ENCODE measurements at regions not wholly inside any gene's neighbourhood (a gene's known extent, or its start where the extent isn't known, plus 50 kb on each side); places are given as distances from the start of the nearest gene placed in this dataset.

DNA sequence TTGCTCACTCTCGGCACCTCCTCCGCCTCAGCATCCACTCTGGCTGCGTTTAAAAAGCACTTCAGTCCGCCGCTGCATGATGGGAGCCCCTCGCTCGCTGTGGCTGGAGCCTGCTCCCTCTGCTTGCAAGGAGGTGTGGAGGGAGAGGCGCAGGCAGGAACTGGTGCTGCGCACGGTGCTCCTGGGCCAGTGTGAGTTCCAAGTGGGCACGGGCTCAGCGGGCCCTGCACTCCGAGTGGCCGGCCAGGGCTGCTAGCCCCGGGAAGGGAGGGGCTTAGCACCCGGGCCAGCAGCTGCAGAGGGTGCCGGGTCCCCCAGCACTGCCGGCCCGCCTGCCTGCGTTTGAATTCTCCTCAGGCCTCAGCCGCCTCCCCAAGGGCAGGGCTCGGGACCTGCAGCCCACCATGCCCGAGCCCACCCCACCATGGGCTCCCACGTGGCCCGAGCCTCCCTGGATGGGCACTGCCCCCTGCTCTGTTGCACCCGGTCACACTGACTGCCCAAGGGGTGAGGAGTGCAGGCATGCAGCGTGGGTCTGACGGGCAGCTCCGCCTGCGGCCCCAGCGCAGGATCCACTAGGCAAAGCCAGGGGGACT is 1599.5 kb downstream of the NCAM2 start:
- no peak for DNase-seq

DNA sequence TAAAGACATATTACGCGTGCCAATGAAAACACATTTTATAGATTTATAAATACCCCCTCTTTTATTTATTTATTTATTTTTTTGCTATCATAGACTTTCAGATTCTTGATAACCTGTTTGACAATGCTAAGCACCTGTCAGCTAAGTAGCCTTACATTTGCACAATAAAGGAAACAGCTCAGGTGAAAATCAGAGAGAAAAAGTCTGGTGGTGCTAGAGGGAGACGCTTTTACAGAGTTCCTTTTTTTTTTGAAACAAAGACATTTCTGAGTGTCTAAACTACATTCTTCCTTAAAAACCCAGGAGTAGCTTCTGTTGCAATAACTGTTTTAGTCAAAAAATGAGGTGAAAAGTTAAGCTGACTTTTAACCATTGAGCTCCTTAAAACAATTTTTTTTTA is 1611.6 kb downstream of the NCAM2 start:
- DNase-seq: no peak

GRCh38 chr21:22627911-22628310 is 1629.7 kb downstream of the NCAM2 start:
- DNase-seq: no peak

DNA sequence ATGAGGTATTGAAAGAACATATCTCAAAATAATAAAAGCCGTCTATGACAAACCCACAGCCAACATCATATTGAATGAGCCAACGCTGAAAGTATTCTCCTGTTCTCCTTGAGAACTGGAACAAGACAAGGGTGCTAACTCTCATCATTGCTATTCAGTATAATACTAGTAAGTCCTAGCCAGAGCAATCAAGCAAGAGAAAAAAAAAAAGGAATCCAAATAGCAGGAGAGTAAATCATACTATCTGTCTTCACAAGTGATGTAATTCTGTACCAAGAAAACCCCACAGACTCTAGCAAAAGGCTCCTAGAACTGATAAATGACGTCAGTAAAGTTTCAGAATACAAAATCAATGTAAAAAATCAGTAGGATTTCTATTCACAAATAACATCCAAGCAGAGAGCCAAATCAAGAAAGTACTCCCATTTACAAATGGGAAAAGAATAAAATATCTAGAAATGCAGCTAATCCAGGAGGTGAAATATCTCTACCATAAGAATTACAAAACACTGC is 1632.8 kb downstream of the NCAM2 start:
- DNase-seq: no peak

DNA sequence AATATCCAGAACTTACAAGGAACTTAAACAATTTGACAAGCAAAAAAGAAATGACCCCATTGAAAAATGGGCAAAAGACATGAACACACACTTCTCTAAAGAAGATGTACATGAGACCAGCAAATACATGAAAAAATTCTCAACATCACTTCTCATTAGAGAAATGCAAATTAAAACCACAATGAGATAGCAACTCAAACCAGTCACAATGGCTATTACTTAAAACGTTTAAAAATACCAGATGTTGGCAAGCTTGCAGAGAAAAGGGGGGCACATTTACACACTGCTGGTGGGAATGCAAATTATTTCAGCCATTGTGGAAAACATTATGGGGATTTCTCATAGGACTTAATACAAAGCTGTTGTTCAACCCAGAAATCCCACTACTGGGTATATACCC is 1634.0 kb downstream of the NCAM2 start:
- no peak for DNase-seq

DNA sequence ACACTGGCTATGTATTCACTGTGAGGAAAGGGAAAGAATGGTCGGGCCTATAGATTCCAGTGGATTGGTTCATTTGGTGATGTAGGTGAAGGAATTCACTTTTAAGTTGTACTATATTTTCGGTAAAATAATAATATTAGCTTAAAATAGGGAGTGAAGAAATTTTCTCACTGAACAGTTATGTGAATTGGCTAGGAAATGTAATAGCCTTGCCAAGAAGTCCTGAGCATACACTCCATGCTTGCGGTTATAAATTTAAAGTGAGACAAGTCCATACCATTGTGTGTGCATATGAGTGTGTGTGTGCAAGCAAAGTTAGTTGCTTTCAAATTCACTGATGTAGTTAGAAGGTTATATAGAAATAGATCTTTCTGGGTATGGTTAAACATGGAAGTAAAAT is 1651.0 kb downstream of the NCAM2 start:
- no peak for DNase-seq

GRCh38 chr21:22650226-22650625 is 1652.0 kb downstream of the NCAM2 start:
- DNase-seq: no peak

GRCh38 chr21:22657781-22658180 is 1659.6 kb downstream of the NCAM2 start:
- DNase-seq: no peak

DNA sequence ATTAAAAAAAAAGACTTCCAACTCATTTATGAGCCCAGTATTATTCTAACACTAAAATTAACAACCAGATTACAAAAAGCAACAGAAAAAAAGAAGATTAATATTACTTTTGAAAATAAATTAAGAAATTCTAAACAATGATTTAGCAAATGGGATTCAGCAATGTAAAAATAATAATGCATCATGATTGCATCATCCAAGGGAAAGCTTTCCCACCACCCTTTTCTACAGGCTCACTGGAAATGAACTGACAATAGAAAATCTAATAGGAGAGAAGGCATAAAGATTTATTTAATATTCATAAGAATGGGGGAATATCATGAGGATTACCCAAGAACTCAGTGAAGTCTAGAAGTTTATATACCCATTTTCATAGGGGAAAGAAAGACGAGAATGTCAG is 1671.9 kb downstream of the NCAM2 start:
- DNase-seq: no peak

GRCh38 chr21:22679207-22679606 is 1681.0 kb downstream of the NCAM2 start:
- no peak for DNase-seq

- DNase-seq: no peak
Observed at GRCh38 chr21:22691658-22692057, 1693.4 kb downstream of the NCAM2 start.

DNA sequence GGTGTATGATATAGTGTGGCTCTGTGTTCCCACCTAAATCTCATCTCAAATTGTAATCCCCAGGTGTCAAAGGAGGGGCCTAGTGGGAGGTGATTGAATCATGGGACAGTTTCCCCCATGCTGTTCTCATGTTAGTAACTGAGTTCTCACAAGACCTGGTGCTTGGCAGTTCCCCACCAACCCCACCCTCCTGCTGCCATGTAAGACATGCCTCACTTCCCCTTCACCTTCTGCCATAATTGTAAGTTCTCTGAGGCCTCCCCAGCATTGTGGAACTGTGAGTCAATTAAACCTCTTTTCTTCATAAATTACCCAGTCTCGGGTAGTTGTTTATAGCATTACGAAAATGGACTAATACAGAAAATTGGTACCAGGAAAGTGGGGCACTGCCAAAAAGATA is 1705.3 kb downstream of the NCAM2 start:
- no peak for DNase-seq

DNA sequence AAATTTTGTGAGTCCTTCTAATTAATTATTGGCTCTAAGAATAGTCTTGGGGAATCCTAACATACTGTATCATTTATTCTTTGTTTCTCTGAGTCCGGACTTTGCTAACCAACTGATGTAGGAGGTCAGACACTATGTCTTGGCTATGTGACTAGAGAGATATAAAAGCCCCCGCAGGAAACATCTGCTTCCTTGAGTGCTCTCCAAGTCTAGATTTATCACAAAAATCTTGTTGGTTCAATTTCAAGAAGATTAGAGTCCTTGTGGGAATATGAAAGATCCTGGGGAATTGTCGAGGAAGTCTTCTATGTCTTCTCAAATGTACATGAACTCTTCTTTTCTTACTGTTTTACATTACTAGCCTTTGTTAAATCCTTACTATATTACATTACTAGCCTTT is 1712.5 kb downstream of the NCAM2 start:
- no peak for DNase-seq

- DNase-seq: no peak
Observed at GRCh38 chr21:22711636-22712035, 1713.4 kb downstream of the NCAM2 start.

DNA sequence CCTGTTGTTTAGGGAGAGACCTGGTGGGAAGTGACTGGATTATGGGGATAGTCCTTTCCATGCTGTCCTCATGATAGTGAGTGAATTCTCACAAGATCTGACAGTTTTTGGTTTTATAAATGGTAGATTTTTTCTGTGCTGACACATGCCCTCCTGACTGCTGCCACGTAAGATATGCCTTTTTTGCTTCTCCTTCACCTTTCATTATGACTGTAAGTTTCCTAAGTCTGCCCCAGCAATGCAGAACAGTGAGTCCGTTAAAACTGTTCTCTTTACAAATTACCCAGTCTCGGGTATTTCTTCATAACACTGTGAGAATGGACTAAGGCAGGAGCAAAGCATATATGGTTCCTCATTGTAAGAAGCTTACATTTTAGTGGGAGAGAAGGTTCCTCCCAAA is 1727.2 kb downstream of the NCAM2 start:
- no peak for DNase-seq

DNA sequence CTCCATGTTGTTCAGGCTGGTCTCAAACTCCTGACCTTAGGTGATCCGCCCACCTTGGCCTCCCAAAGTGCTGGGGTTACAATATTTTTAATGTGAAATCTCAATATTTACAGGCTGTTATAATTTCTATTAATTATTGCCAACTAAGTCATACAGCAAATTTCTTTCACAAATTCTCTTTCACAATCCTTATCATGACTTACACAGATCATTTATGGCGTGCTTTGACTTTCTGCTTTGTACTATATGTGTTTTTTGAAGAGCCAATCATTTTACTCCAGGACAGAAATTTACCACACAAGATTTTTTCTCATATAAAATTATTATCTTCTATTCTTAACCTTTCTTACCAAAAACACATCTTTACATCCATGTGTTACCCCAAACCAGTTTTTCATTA is 1729.9 kb downstream of the NCAM2 start:
- no peak for DNase-seq

GRCh38 chr21:22743085-22743484 is 1744.9 kb downstream of the NCAM2 start:
- no peak for DNase-seq

DNA sequence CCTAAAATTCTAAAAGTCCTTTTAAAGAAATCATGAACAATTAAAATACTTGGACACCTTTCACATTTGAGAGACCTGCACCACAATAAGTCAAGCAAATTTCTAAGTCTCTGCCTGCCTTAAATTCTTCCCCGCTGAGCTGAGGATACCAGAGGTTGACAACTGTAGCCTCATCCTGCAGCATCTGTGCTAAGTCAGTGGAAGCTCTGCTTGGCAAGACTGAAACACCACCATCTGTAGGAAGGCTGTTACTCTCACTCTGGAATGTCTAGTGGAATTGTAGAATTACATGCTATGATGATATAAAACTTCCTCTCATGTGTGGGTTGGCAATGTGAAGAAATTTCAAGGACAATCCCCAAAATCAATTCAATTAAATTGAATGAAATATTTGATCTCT is 1756.5 kb downstream of the NCAM2 start:
- no peak for DNase-seq

GRCh38 chr21:22758478-22758877 is 1760.3 kb downstream of the NCAM2 start:
- no peak for DNase-seq

DNA sequence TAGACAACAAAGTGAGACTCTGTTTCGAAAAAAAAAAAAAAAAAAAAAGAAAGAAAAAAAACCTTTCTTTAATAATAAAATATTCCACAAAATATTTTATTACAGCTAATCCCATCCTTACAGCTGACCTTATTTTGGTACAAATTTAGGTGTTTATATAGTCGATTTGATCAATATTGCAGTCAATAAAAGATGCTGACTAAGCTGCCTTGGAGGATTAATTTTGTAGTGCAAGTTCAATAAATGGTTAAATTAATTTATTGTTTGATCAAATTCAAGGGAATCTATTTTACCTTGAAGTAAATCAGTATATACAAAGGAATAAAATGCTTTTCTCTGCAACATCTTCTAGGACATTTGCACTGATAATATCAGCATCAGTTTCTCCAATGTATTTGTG is 1764.3 kb downstream of the NCAM2 start:
- DNase-seq: no peak

- DNase-seq: no peak
Observed at GRCh38 chr21:22763442-22763841, 1765.2 kb downstream of the NCAM2 start.

GRCh38 chr21:22764222-22764621 is 1766.0 kb downstream of the NCAM2 start:
- no peak for DNase-seq

GRCh38 chr21:22791376-22791775 is 1793.2 kb downstream of the NCAM2 start:
- no peak for DNase-seq

DNA sequence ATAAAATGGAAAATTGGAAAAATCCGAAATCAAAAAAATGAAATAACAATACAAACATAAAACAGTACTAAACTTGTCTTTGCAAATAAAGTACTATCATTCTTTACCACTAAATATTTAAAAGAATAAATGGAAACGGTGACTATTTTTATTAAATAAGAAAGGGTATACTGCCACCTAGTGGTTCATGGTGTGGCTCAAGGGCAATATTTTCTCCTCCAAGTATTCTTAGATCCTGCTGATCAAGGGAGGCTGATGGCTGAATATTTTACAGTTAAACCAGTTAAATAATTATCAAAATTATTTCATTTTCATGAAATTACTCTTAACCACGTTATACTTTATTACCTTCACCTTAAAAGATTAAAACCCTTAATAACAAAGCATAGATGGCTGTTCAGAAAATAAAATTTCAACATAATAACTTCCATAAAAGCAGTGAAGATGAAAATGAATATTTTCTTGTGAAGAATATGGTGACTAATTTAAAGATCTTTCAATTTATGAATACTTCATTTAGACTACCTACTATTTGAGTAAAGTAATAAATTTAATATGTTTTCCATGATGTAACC is 1793.9 kb downstream of the NCAM2 start:
- DNase-seq: peak; percentile 10

- DNase-seq: no peak
Observed at GRCh38 chr21:22795091-22795490, 1796.9 kb downstream of the NCAM2 start.
